ENCODE measurements at regions not wholly inside any gene's neighbourhood (a gene's known extent, or its start where the extent isn't known, plus 50 kb on each side); places are given as distances from the start of the nearest gene placed in this dataset.
"Not testable (repeated sequence)": the region's sequence is repeated elsewhere in the genome, so short reads cannot be mapped to it uniquely, and the experiment has no call there.

DNA sequence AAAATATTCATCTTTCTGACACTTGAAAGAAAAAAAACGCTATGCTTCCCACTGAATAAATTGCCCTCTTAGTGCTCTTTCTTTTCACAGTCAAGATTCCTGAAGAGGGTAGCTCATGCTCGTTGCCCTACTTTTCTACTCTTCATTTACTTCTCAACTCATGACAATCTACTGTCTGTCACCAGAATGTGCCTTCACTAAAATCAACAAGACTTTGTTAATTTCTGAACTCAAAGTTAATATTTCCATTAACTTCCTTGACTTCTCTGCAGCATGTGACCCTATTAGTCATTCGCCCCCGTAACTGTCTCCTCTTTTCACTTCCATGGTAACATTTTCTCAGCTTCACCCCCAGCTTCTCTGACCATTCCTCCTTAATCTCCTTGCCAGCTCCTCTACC lies 98.9 kb upstream of the MAPRE2 start:
- no peak for DNase-seq

DNA sequence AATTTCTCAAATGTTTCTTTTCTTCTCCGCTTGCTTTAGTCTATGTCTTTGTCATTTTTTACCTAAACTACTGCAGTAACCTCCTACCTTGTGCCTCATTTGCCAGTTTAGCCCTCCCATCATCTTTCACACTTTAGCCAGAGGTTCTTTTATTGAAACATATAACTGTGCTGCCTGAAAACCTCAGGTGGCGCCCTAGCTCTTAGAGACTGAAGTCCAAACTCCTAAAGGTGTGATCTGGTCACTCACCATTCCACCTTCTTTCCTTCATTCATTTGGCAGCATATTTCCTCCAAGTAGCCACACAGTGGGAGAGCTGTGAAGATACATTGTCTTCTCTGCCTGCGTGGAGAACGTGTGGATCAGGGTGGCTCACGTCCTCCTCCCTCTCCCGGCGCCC lies 98.2 kb upstream of the MAPRE2 start:
- no peak for DNase-seq

DNA sequence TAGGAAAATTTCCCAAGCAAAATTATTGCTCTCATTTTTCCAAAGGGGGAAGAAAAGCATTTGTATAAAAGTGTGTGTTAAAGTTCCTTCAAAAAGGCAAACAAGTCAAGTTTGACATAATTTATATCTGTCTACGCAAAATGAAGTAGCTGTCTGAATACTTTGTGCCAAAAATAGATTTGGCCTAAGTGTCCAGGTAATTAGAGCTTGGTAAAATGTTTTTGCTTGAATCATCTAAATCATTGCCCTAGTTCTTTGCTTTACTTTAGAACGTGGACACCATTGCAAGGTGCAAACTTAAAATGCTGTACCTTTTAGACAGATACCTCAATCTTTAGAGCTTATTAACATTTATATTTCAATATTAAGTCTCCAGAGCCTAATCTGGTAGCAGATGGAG lies 97.6 kb upstream of the MAPRE2 start:
- no peak for DNase-seq

DNA sequence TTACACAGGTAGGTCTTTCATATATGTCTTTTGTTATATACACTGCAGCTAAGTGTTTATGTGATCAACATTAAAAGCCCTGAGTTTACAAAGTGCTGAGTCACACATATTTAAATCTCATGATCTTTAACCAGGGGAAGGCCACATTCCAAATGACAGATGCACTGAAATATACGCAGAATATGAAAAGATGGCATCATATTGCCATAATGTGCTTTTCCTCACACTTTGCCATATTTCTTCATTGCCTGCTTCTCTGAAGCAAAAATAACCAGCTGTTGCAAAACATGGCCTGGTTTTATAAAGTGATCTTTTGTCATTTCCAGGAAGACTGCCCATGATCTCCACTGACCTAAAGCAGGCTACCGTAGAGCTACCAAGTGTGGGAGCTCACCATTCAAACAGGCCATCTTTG lies 93.5 kb upstream of the MAPRE2 start:
- no peak for DNase-seq

DNA sequence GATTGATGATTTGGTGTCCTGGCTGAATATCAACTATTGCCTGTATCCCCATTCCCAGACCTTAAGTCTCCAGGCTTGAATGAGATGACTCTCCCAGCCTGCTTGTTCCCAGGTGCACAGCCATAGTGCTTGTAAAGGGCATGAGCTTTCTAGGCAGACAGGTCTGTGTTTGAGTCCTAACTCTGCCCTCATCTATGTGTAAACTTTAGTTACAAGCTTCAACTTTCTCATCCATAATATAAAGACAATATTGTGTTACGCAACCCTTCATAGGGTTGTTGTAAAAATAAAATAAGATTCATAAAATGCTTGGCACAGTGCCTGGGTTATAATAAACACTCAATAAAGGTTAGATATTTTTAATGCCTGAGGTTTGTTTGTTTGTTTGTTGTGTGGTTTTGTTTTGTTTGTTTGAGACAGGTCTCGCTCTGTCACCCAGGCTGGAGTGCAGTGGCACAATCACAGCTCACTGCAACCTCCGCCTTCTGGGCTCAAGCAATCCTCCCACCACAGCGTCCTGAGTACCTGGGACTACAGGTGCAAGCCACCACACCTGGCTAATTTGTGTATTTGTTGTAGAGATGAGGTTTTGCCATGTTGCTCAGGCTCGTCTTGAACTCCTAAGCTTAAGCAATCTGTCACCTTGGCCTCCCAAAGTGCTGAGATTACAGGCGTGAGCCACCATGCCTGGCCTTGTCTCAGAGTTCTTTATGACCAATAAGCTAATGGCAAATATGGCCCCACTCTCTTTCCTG lies 89.4 kb upstream of the MAPRE2 start:
- no peak for DNase-seq

DNA sequence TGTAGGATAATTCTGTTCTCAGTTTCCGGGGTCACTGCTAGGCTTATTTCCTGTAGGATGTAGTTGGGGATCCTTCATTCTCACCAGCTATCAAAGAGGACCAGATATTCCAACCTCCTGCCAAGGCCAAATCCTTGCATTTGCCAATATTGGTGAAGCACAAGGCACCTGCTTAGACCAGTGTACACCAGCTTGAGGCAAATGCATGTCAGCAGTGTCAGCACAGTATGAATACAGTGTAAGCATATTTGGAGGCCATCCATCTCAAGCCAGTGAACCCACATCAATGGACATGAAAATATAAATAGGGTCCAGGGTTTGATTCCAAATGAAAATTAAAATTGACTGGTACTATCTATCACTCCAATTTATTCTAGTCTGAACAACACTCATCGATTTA lies 88.0 kb upstream of the MAPRE2 start:
- no peak for DNase-seq

DNA sequence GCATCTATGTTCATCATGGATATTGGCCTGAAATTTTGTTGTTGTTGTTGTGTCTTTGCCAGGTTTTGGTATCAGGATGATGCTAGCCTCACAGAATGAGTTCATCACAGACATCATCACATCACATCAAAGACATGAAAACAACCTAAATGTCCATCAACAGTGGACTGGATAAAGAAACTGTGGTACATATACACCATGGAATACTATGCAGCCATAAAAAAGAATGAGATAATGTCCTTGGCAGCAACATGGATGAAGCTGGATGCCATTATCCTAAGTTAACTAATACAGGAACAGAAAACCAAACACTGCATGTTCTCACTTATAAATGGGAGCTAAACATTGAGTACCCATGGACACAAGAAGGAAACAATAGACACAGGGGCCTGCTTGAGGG lies 85.7 kb upstream of the MAPRE2 start:
- DNase-seq: not testable (repeated sequence)

DNA sequence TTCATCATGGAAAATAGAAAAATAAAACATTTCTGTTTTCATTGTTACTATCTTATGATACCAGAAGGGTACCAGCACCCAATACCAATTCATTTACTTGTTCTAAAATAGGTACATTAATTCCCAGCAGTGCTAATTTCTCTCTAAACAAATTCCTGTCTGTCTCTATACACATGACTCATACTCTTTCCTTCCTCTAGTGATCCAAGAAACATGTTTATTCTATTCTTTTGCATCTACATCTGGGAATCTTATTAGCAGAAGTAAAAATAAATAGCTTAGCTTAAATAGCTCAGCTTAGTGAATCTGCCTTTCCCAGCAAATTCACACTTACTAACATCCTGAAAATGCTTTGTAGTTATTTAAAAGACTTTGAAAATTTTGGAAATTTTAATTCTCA lies 84.5 kb upstream of the MAPRE2 start:
- no peak for DNase-seq

DNA sequence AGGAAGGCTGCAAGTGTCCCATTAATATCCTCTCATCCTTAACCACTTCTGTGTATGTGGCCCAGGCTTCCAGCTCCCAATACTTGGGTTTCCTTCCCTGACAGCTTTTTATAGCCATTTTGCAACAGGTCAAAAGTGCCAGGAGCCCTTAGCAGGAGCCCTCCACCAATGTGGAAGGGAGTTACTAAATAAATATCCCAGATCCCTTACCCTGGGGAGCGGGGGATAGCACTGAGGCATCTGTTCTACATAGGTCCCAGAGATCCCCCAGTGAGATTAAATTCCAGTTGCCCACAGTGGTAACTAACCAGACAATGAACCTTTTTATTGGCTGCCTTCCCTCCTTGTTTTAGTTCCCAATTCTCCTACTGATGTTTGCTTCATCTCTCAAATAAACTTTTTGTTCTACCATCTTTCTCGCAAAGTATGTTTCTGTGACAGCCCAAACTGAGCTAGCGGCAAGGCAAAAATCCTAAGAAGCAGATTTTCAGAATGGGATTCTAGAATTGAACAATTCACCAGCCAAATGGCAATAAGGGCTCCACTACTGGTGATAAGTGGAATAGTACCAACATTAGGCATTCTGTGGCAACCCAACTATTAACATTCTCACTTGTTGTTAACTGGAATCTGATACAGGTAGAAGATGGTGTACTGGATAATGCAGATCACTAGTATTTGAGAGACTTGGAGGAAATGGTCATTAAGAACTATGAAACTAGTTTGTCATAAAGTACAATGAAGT lies 83.9 kb upstream of the MAPRE2 start:
- no peak for DNase-seq

DNA sequence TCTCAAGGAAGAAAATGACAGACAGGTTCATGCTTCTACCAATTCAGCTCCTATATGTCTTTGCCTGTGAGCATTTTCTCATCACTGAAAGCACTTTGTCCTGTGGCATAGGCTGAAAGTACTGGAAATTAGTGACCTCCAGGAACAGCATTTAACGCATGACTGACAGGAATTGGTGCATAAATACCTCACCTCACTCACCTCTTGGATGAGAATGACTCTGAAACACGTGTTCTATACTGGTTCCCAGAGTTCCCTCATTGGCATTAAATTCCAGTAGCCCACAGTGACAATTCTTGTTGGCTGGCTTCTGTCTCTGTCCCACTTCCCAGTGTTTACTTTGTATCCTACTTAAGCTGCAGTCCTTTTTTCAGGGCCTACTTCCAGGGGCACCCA lies 83.4 kb upstream of the MAPRE2 start:
- DNase-seq: no peak

DNA sequence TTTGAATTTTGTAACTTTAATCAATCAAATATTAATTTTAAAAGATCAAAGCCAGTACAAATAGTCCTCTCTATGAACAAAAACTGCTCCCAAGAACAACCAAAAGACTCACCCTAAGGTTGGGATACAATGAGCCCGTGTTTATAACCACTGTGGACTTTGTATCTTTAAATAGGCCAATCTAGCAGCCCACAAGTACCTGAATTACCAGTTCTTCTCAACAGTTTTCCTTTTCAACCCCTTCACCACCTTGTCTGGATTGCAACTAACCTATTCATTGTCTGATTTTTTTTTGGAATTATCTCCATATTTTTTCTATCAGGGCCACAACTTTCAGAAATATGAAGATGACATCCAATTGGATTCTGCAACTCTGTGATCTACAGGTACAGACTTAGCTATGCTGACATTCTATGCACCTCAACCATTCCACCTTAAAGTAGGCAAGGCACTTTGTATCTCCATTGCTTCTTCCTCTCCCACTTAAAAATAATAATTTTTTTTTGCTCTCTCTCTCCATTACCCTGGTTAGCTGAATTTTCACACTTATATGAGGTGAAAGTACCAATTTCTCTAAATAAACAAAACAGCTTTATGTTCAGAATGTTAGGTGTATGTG lies 81.9 kb upstream of the MAPRE2 start:
- DNase-seq: no peak

DNA sequence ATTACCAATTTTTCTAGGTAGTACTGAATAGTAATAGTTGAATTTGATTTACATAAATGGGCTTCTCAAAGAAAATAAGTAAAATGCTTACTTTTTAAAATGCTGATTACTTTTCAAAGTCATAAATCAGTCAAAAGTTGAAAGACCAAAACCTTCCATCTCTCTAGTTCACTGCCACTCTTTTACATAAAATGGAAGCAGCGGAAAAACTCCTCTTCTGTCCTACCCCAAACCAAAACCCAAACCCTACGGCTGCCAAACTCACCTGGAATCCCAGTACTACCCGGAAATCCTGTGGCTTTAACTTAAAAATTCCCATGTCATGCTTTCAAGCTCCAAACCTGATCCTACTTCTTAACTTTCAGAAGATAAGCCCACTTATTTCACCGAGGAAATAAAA lies 81.2 kb upstream of the MAPRE2 start:
- DNase-seq: no peak

DNA sequence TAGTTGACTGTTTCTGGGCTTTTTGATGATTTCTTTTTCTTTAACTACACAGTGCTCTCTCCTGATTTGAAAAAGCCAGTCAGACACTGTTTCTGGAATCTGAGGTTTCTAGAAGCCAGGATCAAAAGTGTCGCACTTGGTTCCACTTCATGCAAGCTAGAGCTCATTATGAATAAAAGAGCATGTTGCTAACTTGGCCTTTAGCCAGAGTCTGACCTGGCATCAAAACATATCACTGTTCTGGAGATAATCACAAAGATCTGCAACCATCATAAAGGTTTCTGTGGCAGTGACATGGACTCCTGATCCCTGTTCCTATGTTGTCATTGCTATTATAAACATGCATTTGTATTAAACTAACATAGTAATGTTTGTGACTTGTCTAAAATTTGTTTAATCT lies 76.1 kb upstream of the MAPRE2 start:
- no peak for DNase-seq

DNA sequence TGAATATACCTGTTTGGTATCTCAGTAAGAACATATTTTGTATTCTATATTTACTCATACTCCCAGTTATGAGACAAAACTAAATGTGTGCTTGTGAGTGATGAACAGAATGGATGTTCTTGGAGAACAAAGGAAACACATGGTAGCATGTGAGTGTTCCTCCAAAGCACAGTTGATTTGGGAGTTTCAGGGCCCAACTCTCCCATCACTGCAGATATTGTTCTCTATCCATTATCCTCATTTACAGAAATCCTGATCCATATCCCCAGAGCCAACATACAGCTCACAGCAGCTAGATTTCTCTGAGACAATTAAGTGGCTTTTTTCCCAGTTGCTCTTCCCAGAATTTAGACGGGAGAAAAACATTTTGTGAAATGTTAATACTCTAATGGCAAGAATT lies 75.6 kb upstream of the MAPRE2 start:
- no peak for DNase-seq

DNA sequence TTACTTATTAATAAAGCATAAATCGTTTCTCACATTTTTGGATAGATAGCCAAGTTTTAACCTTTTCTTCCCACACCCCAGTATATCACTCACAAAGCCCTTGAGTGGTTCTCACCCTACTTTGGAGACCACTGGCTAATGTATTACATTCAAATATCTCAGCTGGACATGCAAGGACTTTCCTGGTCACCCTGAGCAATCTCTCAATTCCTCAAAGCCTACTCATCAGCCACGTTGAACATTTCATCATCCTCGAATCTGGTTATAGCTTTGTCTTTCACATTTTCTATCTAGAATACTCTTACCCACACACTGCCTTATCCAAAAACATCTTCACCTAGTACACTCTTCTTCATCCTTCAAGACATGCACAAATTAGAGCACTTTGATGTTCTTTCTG lies 71.1 kb upstream of the MAPRE2 start:
- no peak for DNase-seq

DNA sequence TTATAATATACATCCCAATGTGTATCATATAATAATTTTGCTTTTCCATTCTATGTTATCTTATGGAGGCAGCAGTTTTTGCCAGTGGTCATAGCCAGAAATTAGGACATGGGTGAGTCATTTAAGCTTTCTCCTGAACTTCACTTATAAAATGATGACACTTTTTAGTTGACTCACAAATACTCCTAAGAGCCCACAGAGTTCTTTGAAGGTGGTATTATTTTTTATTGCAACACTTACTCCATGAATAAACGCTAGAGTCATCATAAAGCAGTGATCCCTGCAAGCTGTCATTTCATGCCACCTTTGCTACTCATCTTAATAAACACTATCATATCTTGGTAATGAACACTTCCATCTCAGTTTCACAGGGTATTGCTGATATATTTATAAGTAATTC lies 69.9 kb upstream of the MAPRE2 start:
- no peak for DNase-seq

DNA sequence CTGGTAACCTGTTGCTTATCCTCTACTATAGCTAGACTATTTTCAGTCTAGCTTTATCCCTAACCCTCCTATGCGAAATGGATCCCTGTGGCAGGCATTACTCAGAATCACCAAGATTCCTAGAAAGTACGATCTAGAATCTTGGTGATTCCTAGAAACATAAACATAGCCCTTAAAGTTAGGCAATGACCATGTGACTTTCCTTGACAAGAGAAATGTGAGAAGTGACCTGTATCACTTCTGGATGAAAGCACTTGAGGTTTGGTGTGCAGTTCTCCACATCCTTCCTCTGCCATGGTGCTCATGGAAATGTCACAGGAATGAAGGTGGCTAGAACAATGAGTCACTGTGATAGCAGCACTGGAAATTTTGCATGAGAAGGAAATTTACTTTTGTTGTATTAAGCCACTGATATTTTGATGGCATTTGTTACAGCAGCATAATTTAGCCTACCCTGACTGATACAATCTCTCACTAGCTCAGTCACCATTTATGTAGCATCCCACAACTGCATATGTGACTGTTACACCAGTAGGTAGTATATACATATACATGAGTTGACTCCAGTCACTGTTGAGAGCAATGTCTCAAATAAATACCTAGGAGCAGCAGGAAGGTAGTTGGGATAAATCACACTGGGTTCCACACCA lies 68.3 kb upstream of the MAPRE2 start:
- DNase-seq: no peak

DNA sequence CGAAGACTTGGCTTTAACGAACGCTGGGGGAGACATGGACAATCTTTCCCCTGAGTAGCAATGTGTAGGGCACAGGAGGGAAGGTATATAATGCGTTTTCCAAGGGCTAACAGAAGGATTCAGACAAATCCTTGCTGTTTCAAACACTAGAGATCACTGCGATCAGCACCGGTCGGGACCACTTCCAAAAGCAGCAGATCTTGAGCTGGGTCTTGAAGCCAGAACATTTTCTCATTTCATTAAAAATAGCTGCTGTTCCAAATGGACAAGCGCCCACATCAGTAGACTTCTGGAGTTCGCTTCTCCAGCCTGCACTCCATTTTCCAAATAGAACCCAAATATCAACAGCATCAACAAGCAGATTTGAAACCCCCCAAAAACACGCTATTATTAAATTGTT lies 65.1 kb upstream of the MAPRE2 start:
- DNase-seq: peak in 4 of 56 donors; percentile 8 to 15 (median 10)

DNA sequence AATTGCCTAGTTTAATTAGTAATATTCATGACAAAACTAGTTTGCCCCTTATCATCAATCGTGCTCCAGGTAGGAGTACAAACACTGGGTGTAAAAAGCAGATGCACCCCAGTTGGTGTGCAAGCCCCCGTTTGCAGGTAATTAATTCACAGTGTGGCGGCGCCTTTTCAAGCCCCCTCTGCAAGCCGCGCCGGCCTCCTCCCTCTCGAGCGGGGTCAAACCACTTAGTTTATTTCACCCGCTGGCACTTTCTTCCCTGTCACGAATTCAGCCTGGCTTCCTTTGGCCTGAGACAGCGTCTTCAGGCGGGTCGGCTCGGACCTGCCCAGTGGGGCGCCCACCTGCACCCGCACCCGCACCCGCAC lies 64.7 kb upstream of the MAPRE2 start:
- DNase-seq: no peak

DNA sequence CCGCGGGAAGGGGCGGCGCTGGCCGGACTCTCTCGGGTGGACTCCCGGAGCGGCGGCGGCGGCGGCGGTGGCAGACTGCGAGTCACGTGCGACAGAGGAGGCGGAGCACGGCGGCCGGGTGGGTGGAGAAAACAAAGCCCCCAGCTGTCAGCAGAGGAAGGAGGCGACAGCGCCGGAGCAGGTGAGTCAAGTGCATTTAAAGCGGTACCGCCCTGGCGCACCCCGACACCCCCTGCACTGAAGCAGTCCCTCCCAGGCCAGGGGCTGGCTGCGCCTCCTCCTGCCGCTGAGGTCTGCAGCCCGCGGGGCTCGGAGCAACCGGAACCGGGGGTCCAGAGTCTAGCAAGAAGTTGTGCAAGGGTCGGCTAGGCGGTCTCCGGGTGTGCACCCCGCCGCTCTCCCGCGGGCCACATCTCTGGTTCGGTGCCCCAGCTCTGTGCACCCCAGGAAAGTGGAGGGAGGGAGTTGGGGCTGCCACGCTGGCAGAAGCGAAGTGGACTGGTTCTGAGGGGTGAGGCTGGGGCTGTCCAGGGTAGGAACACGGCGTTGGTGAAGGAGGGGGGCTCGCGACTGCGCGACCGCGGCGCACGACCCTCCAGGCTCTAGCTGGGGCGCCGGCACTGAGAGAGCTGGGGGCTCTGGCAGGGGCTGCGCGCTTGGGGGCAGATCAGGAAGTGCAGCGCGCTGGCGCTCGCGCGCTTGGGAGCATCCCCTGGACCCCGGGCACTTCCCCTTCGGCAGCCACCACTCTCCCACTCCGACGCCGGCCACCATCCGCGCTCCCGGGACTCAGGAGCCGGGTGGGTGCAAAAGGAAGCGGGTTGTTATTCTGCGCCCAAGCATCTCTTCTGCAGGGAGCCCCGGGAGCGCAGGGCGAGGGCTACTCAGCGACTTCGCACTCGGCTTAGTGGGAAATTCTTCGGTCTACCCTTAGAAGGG lies 64.0 kb upstream of the MAPRE2 start:
- peak in 55 of 56 donors; percentile 50 to 94 (median 83) for DNase-seq

Data from nucleus accumbens (tissue), 56 donors.